IPS-18c (cell line): ENCODE measurements at regions not wholly inside any gene's neighbourhood (a gene's known extent, or its start where the extent isn't known, plus 50 kb on each side); places are given as distances from the start of the nearest gene placed in this dataset.

Source experiments
- H3K4me3 ChIP-seq: 2 replicates; pipeline ENCODE4 v1.7.0; 2013; ENCODE audit warnings: low read depth, mild to moderate bottlenecking, low read length, moderate library complexity; ENCODE audit not compliant: insufficient read depth
- H3K9me3 ChIP-seq: one replicate; pipeline ENCODE4 v1.6.1; 2013; ENCODE audit warnings: mild to moderate bottlenecking, low read length, moderate library complexity; ENCODE audit not compliant: control insufficient read depth, insufficient read depth

- Histone ChIP-seq H3K9me3 (peaks cover 2% of the 10 kb centered on the region), H3K4me3 (no peak overlapping the region)
These were observed 180.2 kb upstream of the TNP1 start for GRCh38 chr2:217040099-217040498.

GRCh38 chr2:217038001-217038400 lies 178.1 kb upstream of the TNP1 start:
- Histone ChIP-seq H3K4me3 (no peak overlapping the region), H3K9me3 (no peaks in the 10 kb centered on the region)

- H3K9me3 ChIP-seq = no peaks in the 10 kb centered on the region
- H3K4me3 ChIP-seq = no peak overlapping the region
These were observed 177.5 kb upstream of the TNP1 start for GRCh38 chr2:217037353-217037752.

- Histone ChIP-seq H3K9me3 (no peaks in the 10 kb centered on the region), H3K4me3 (no peak overlapping the region)
These were observed 176.1 kb upstream of the TNP1 start for GRCh38 chr2:217035967-217036366.

GRCh38 chr2:217033186-217033585 lies 173.3 kb upstream of the TNP1 start:
- Histone ChIP-seq H3K4me3 (no peak overlapping the region), H3K9me3 (no peaks in the 10 kb centered on the region)

GRCh38 chr2:217031445-217031844 lies 171.6 kb upstream of the TNP1 start:
- no peak overlapping the region for H3K4me3 ChIP-seq
- H3K9me3 ChIP-seq = no peaks in the 10 kb centered on the region

GRCh38 chr2:217030081-217030480 lies 170.2 kb upstream of the TNP1 start:
- Histone ChIP-seq H3K9me3 (no peaks in the 10 kb centered on the region), H3K4me3 (no peak overlapping the region)

- Histone ChIP-seq H3K9me3 (no peaks in the 10 kb centered on the region), H3K4me3 (no peak overlapping the region)
These were observed 168.3 kb upstream of the TNP1 start for GRCh38 chr2:217028128-217028527.

GRCh38 chr2:217027414-217027813 lies 167.6 kb upstream of the TNP1 start:
- Histone ChIP-seq H3K4me3 (no peak overlapping the region), H3K9me3 (no peaks in the 10 kb centered on the region)

GRCh38 chr2:217026569-217026968 lies 166.7 kb upstream of the TNP1 start:
- Histone ChIP-seq H3K4me3 (no peak overlapping the region), H3K9me3 (no peaks in the 10 kb centered on the region)

- no peak overlapping the region for H3K4me3 ChIP-seq
- H3K9me3 ChIP-seq = no peaks in the 10 kb centered on the region
These were observed 166.3 kb upstream of the TNP1 start for GRCh38 chr2:217026161-217026560.

- H3K9me3 ChIP-seq = no peaks in the 10 kb centered on the region
- no peak overlapping the region for H3K4me3 ChIP-seq
These were observed 163.7 kb upstream of the TNP1 start for GRCh38 chr2:217023611-217024010.

GRCh38 chr2:217017456-217018252 lies 157.8 kb upstream of the TNP1 start:
- H3K4me3 ChIP-seq = no peak overlapping the region
- H3K9me3 ChIP-seq = no peaks in the 10 kb centered on the region

- H3K9me3 ChIP-seq = no peaks in the 10 kb centered on the region
- H3K4me3 ChIP-seq = no peak overlapping the region
These were observed 157.0 kb upstream of the TNP1 start for GRCh38 chr2:217016796-217017419.

- no peak overlapping the region for H3K4me3 ChIP-seq
- H3K9me3 ChIP-seq = no peaks in the 10 kb centered on the region
These were observed 154.7 kb upstream of the TNP1 start for GRCh38 chr2:217014328-217015105.

GRCh38 chr2:217013926-217014325 lies 154.1 kb upstream of the TNP1 start:
- Histone ChIP-seq H3K9me3 (no peaks in the 10 kb centered on the region), H3K4me3 (no peak overlapping the region)

- Histone ChIP-seq H3K9me3 (no peaks in the 10 kb centered on the region), H3K4me3 (no peak overlapping the region)
These were observed 151.7 kb upstream of the TNP1 start for GRCh38 chr2:217011576-217011975.

- no peak overlapping the region for H3K4me3 ChIP-seq
- H3K9me3 ChIP-seq = no peaks in the 10 kb centered on the region
These were observed 150.3 kb upstream of the TNP1 start for GRCh38 chr2:217010173-217010572.
